SH-SY5Y (cell line): ENCODE measurements at regions not wholly inside any gene's neighbourhood (a gene's known extent, or its start where the extent isn't known, plus 50 kb on each side); places are given as distances from the start of the nearest gene placed in this dataset.

ENCODE experiments used
- GATA2 ChIP-seq: IDR thresholded peaks from 2 replicates; pipeline ENCODE4 v1.6.1; 2011; ENCODE audit warnings: mild to moderate bottlenecking, low read depth, low read length
- GATA3 ChIP-seq: IDR thresholded peaks from 2 replicates; pipeline ENCODE4 v1.6.1; 2011; ENCODE audit warnings: low read depth, mild to moderate bottlenecking, low read length, moderate library complexity

GRCh38 chr3:99508191-99508590 lies 130.2 kb upstream of the COL8A1 start:
- no peak for TF ChIP-seq GATA2
- TF ChIP-seq GATA3 = no peak
